COLO668 (cell line): ENCODE measurements at regions not wholly inside any gene's neighbourhood (a gene's known extent, or its start where the extent isn't known, plus 50 kb on each side); places are given as distances from the start of the nearest gene placed in this dataset.

ENCODE experiments used
- DNase-seq: peaks from one replicate; lab custom pipeline; 2025; ENCODE audit not compliant: unreplicated experiment; lab: John Stamatoyannopoulos, UW

GRCh38 chr4:155616117-155616516 is 50.5 kb upstream of the GUCY1A1 start:
- no peak for DNase-seq

GRCh38 chr4:155615081-155615887 is 51.4 kb upstream of the GUCY1A1 start:
- DNase-seq: no peak

GRCh38 chr4:155614111-155614762 is 52.4 kb upstream of the GUCY1A1 start:
- no peak for DNase-seq

- no peak for DNase-seq
Measured at GRCh38 chr4:155612074-155612473, 54.6 kb upstream of the GUCY1A1 start.

GRCh38 chr4:155611501-155611900 is 55.1 kb upstream of the GUCY1A1 start:
- DNase-seq: no peak

- no peak for DNase-seq
Measured at GRCh38 chr4:155610143-155610542, 56.5 kb upstream of the GUCY1A1 start.

- no peak for DNase-seq
Measured at GRCh38 chr4:155609455-155610059, 57.1 kb upstream of the GUCY1A1 start.

GRCh38 chr4:155608225-155608885 is 58.3 kb upstream of the GUCY1A1 start:
- DNase-seq: no peak

GRCh38 chr4:155607481-155607880 is 59.2 kb upstream of the GUCY1A1 start:
- DNase-seq: no peak

- DNase-seq: no peak
Measured at GRCh38 chr4:155604718-155605626, 61.7 kb upstream of the GUCY1A1 start.

- DNase-seq: no peak
Measured at GRCh38 chr4:155603360-155603891, 63.2 kb upstream of the GUCY1A1 start.

- DNase-seq: no peak
Measured at GRCh38 chr4:155602351-155603140, 64.1 kb upstream of the GUCY1A1 start.

- DNase-seq: no peak
Measured at GRCh38 chr4:155600244-155600643, 66.4 kb upstream of the GUCY1A1 start.

- DNase-seq: no peak
Measured at GRCh38 chr4:155599596-155599995, 67.1 kb upstream of the GUCY1A1 start.

- no peak for DNase-seq
Measured at GRCh38 chr4:155599085-155599484, 67.6 kb upstream of the GUCY1A1 start.

GRCh38 chr4:155597933-155598451 is 68.7 kb upstream of the GUCY1A1 start:
- DNase-seq: no peak

GRCh38 chr4:155597281-155597680 is 69.4 kb upstream of the GUCY1A1 start:
- DNase-seq: no peak

- no peak for DNase-seq
Measured at GRCh38 chr4:155593793-155594192, 72.9 kb upstream of the GUCY1A1 start.

GRCh38 chr4:155592938-155593297 is 73.7 kb upstream of the GUCY1A1 start:
- DNase-seq: no peak
